Activated T-cell treated with anti-CD3 and anti-CD28 coated beads, Interleukin-2, amount 50 U/mL, for 24 hours (primary cell): ENCODE measurements at regions not wholly inside any gene's neighbourhood (a gene's known extent, or its start where the extent isn't known, plus 50 kb on each side); places are given as distances from the start of the nearest gene placed in this dataset.
A peak's percentile ranks its signal among the peaks of the same experiment; 100 is the strongest.

Experiments used
- DNase-seq: peaks from one replicate; pipeline ENCODE4 v3.0.0-alpha.2; 2020
- H3K27ac Mint-ChIP-seq: 2 replicates; pipeline ENCODE4 v1.8.0; 2020; ENCODE audit warnings: mild to moderate bottlenecking, mixed read lengths
- H3K27me3 Mint-ChIP-seq: 2 replicates; pipeline ENCODE4 v1.8.0; 2020; ENCODE audit warnings: mixed read lengths
- H3K36me3 Mint-ChIP-seq: 2 replicates; pipeline ENCODE4 v1.8.0; 2020; ENCODE audit warnings: low read depth, mixed read lengths
- H3K4me1 Mint-ChIP-seq: 2 replicates; pipeline ENCODE4 v1.8.0; 2020; ENCODE audit warnings: low read depth, mixed read lengths
- H3K4me3 Mint-ChIP-seq: 2 replicates; pipeline ENCODE4 v1.8.0; 2020; ENCODE audit warnings: mild to moderate bottlenecking, moderate library complexity, mixed read lengths
- H3K9me3 Mint-ChIP-seq: 2 replicates; pipeline ENCODE4 v1.8.0; 2020; ENCODE audit warnings: mixed read lengths

DNA sequence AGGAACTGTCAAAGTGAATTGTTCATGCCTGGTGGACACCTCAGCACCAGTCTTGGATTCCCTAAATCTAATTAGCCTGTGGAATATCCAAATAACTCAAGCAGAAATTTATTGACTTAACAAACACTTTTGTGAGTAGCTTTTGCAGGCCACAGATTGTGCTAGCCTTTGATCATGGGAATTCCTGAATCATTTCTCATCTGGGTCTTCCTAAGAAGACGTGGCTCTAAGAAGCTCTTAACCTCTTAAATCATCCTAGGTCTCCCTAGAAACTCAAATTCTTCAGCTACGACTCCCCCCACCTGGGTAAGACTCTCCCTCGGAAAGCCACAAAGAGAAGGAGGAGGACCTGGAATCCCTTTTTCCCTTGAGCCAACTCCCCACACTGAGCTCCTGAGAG is 53.8 kb upstream of the PSEN2 start:
- H3K9me3 Mint-ChIP-seq: no peaks in the 10 kb centered on the region
- no peaks in the 10 kb centered on the region for H3K27me3 Mint-ChIP-seq
- H3K4me3 Mint-ChIP-seq: no peak overlapping the region
- H3K27ac Mint-ChIP-seq: no peak overlapping the region
- H3K4me1 Mint-ChIP-seq: peaks cover 8% of the 10 kb centered on the region
- no peaks in the 10 kb centered on the region for H3K36me3 Mint-ChIP-seq
- DNase-seq: no peak

DNA sequence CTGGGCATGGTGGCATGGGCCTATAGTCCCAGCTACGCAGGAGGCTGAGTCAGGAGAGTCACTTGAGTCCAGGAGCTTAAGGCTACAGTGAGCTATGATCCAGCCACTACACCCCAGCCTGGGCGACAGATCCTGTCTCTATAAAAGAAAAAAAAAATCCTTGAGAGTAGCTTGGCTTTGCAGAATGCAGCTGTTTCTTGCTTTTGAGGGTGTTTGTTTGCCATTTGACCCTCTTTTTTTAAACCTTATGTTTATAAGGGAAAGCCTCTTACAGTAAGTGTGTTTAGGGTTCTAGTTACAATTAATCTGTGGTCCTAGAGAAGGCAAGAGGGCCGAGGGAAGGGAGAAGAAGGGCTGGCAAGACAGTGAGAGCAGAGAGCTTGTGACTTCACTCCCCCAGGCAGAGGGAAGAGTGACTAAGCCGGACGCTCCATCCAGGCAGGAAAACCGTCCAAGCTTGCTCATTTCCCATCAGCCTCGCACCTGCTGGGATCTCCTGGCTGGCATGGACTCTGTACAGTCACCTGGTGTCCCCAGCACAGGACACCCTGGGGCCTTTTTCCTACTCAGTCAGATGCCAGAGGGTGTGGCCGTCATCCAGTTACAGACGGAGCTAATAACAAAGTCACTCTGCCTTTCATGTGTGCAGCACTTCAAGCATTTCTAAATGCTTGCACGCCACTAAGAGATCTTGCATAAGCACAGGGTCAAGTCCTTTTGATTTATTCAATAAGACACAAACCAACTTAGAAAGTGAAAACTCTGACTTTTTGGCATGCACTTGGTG is 55.5 kb upstream of the PSEN2 start:
- Mint-ChIP-seq H3K4me3 (no peak overlapping the region), H3K4me1 (peaks cover 8% of the 10 kb centered on the region), H3K36me3 (no peaks in the 10 kb centered on the region), H3K9me3 (no peaks in the 10 kb centered on the region), H3K27ac (no peak overlapping the region), H3K27me3 (no peaks in the 10 kb centered on the region)
- no peak for DNase-seq

DNA sequence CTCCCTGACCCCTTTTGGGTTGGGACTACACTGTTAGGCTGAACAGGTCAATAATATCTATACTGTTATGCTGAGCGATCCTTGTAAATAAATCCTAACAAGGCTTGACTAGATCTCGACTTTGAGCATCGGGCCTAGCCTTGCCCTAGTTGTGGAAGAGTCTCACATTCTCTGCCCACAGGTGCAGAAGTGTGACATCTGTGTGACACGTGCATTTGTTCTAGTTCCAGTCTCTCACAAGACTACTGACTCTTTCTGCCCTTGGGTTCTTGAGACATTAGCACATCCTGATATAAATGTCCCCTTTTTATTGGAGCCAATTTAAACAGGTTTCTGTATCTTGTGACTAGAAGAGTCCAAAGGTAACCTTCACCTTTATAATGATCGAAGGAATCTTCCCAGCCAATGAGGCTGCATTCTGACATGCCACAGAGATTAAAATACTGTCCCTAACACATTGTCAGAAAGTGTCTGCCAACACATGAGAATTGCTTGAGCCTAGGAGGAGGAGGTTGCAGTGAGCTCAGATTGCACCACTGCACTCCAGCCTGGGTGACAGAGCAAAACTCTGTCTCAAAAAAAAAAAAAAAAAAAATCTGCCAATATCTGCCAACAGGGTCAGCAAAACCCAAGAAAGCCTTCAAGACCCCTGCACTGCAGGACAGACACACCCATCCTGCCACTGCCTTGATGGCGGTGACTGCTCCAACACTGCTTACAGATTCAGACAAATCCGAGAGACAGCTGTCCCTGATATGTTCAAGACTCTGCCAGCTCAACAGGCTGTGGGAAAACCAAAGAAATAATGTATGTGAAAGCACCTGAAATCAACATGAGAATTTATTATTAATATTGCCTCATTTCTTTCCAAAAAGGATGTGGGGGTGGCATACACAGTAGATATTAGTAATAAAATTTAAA is 56.5 kb upstream of the PSEN2 start:
- no peak for DNase-seq
- H3K4me3 Mint-ChIP-seq: no peak overlapping the region
- no peaks in the 10 kb centered on the region for H3K36me3 Mint-ChIP-seq
- H3K9me3 Mint-ChIP-seq: no peaks in the 10 kb centered on the region
- H3K27me3 Mint-ChIP-seq: no peaks in the 10 kb centered on the region
- H3K27ac Mint-ChIP-seq: no peak overlapping the region
- peaks cover 8% of the 10 kb centered on the region for H3K4me1 Mint-ChIP-seq

DNA sequence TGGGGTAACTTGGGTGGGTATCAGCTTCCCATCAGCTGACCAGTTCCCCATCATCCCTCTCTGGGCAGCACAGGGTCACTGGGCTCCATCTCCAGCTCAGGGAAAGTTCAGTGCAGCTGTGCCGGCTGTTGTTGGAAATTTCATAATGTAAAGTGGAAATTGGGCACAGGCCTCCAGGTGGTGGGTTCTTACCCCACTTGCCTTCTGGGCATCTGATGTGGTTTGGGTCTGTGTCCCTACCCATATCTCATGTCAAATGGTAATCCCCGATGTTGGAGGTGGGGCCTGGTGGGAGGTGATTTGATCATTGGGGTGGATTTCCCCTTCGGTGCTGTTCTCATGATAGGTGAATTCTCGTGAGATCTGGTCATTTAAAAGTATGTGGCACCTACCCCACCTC is 59.7 kb upstream of the PSEN2 start:
- no peaks in the 10 kb centered on the region for H3K27me3 Mint-ChIP-seq
- no peak overlapping the region for H3K27ac Mint-ChIP-seq
- no peaks in the 10 kb centered on the region for H3K36me3 Mint-ChIP-seq
- H3K4me1 Mint-ChIP-seq: peaks cover 10% of the 10 kb centered on the region
- H3K9me3 Mint-ChIP-seq: no peaks in the 10 kb centered on the region
- no peak for DNase-seq
- no peak overlapping the region for H3K4me3 Mint-ChIP-seq

DNA sequence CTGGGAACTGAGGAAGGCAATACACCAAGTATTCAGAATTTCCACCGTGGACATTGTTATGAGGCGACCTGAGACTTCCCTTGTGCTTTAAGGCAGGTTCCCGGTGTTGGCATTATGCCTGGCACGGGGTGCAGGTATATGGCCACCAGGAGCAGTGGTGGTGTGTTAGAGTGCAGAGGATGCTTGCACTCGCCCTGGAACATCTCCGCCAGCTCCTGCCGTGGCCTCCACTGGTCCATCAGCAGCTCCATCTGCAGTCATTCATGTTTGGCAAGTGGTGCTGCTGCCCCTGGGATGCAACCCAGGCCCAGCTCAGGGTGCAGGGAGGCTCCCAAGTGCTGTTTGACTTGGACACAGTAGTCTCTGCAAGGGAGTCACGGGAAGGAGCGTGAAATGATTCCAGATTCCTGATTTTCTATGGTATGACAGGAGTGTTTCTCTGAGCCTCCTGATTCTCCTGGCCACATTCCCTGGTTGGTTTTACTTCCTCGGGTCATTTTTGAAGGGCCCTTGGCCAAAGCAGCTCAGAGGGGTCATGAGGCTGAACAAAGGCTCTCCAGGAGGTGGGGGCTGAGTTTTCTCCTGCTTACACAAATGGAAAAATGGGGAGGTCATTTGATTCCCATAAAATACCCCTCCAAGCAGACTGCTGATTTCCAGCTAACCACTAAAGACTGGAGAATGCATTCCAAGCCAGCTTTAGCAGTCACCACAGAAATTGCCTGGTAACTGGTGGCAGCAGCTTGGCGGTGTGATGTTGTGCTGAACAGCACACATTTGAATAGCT is 60.4 kb upstream of the PSEN2 start:
- no peak overlapping the region for H3K4me3 Mint-ChIP-seq
- DNase-seq: no peak
- no peaks in the 10 kb centered on the region for H3K9me3 Mint-ChIP-seq
- H3K4me1 Mint-ChIP-seq: peaks cover 10% of the 10 kb centered on the region
- no peak overlapping the region for H3K27ac Mint-ChIP-seq
- H3K36me3 Mint-ChIP-seq: no peaks in the 10 kb centered on the region
- no peaks in the 10 kb centered on the region for H3K27me3 Mint-ChIP-seq

DNA sequence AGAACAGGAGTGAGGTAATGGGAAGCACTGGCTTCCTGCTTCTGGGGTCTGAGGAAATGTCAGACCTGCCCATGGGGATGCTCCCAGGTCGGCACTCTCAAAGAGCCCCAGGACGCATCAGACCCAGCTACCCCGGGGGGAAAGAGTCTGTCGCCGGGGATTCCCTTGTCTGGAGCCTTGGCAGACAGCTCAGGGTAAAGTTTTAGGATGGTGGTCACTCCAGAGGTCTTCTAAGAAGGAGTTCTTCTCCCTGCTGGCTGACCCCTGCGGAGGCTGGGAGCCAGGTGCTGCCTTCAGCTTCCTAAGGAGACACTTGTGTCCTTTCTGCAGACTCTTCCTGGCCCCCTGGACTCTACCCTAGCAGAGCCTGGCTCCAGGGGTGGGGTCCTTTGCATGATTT is 61.9 kb upstream of the PSEN2 start:
- no peak for DNase-seq
- no peaks in the 10 kb centered on the region for H3K27me3 Mint-ChIP-seq
- H3K9me3 Mint-ChIP-seq: no peaks in the 10 kb centered on the region
- no peaks in the 10 kb centered on the region for H3K36me3 Mint-ChIP-seq
- H3K4me3 Mint-ChIP-seq: no peak overlapping the region
- H3K4me1 Mint-ChIP-seq: peaks cover 7% of the 10 kb centered on the region
- no peak overlapping the region for H3K27ac Mint-ChIP-seq

DNA sequence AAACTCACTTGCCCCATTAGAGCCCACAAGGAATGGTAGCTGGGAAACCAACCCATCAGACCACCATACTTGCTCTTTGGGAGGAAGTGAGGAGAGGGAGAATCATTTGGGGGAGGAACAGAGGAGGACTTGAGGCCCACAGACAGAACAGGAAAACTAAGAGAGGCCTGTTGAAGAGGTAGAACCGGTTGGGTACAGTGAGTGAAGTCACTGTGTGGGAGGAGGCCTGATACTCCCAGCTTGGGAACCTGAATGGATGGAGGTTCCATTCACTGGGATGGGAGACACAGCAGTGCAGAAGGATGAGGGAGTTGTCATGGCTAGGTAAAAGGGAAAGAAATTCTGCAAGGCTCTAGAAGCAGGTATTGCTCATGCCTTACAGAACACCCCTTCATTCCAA is 63.4 kb upstream of the PSEN2 start:
- no peaks in the 10 kb centered on the region for H3K36me3 Mint-ChIP-seq
- H3K27me3 Mint-ChIP-seq: no peaks in the 10 kb centered on the region
- no peak for DNase-seq
- no peak overlapping the region for H3K27ac Mint-ChIP-seq
- no peaks in the 10 kb centered on the region for H3K9me3 Mint-ChIP-seq
- H3K4me1 Mint-ChIP-seq: peaks cover 7% of the 10 kb centered on the region
- H3K4me3 Mint-ChIP-seq: no peak overlapping the region

DNA sequence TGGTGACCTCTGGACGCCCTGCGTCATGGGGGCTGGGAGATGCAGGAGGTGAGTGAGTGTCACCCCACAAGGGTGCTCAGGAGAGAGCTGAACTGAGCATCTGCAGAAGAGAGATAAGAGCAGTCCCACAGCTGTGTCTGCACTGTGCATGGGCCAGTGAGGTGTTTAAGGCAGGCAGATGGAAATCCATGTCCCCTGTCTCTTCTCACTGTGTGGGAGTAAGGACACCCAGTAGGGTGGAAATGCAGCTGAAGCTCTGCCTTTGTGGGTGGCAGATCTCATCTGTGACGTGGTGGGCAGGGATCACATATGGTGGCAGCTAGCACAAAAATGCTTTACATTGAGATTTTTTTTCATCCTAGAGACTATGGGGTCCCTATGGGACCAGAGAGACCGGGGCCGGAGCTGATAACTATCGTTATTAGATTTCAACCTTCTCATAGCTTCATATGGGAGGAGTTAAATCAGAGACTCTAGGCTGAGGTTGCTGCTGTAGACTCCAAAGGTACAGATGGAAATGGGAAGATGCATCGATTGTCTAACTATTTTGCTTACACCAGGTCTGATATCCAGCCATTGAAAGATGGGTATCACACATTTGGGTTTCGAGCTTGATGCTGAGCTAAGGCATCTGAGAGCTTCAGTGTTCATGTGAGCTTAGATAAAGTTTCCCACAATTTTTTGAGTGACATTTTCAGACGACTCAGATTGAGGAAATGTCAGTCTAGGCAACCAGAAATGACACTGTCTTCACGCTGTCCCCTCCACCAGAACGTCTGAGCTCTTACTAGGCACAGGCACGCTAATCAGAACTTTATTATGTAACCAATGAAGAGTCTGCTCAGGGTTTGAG is 65.3 kb upstream of the PSEN2 start:
- Mint-ChIP-seq H3K27me3 (no peaks in the 10 kb centered on the region), H3K4me3 (no peak overlapping the region), H3K9me3 (no peaks in the 10 kb centered on the region), H3K27ac (no peak overlapping the region), H3K4me1 (peaks cover 20% of the 10 kb centered on the region), H3K36me3 (no peaks in the 10 kb centered on the region)
- no peak for DNase-seq

DNA sequence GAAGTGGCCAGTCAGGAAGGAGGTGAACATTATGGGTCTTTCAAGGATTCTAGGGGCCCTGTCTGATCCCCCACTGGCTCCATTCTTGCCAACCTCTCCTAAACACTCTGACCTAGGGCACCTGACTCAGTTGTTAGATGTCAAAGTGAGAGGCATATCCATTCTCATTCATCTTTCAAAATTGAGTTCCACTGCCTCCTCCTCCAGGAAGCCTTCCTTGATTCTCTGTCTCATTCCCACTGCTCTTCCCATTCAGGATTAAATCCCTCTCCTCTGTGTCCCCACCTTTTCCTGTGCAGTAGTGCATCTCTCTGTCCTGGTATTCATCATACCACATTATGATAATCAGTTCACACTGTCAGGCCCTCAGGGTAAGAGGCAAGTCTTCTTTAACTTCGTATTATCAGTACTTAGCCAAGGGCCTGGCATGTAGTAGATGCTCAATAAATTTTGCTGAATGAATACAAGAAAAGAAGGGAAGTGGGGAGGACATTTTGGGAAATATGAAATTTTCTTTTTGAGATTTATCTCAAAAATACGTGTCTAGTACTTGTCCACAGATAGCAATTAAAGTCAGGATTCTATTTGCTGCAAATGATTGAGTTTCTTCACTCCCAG is 61.8 kb upstream of the ITPKB start:
- Mint-ChIP-seq H3K9me3 (no peaks in the 10 kb centered on the region), H3K27me3 (no peaks in the 10 kb centered on the region), H3K4me3 (no peak overlapping the region), H3K27ac (peak overlapping the region; percentile 20), H3K4me1 (peaks cover 41% of the 10 kb centered on the region), H3K36me3 (no peaks in the 10 kb centered on the region)
- no peak for DNase-seq

DNA sequence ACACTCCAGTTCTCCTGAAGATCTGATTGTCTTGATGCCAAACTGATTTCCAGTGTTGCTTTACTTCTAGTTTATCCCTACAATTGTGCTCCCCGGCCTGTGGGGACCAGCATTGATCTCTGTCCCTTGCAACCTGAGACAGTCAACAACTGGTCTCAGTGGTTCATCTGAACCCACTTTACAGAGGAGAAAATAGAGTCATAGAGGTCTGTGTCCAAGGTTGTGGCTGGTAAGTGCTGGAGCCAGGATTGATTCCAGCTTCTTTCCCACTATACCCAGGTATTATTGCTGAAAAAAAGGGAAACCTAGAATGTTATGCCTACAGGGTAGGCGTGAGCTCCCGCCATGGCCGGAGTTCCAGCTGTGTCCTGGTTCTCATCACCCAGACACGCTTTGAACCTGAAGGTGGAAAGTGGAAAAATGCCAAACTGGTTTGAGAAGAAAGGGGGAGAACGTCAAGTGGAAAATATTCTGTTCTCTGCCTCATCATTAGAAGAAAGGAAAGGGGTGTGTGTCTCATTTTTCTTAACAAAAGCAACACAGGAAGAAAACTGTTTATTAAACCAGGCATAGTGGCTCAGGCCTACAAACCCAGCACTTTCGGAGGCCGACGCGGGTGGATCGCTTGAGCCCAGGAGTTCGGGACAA is 60.7 kb upstream of the ITPKB start:
- Mint-ChIP-seq H3K4me1 (peaks cover 35% of the 10 kb centered on the region), H3K9me3 (no peaks in the 10 kb centered on the region), H3K27me3 (no peaks in the 10 kb centered on the region), H3K4me3 (peak overlapping the region; percentile 57), H3K36me3 (no peaks in the 10 kb centered on the region), H3K27ac (peak overlapping the region; percentile 94)
- no peak for DNase-seq

DNA sequence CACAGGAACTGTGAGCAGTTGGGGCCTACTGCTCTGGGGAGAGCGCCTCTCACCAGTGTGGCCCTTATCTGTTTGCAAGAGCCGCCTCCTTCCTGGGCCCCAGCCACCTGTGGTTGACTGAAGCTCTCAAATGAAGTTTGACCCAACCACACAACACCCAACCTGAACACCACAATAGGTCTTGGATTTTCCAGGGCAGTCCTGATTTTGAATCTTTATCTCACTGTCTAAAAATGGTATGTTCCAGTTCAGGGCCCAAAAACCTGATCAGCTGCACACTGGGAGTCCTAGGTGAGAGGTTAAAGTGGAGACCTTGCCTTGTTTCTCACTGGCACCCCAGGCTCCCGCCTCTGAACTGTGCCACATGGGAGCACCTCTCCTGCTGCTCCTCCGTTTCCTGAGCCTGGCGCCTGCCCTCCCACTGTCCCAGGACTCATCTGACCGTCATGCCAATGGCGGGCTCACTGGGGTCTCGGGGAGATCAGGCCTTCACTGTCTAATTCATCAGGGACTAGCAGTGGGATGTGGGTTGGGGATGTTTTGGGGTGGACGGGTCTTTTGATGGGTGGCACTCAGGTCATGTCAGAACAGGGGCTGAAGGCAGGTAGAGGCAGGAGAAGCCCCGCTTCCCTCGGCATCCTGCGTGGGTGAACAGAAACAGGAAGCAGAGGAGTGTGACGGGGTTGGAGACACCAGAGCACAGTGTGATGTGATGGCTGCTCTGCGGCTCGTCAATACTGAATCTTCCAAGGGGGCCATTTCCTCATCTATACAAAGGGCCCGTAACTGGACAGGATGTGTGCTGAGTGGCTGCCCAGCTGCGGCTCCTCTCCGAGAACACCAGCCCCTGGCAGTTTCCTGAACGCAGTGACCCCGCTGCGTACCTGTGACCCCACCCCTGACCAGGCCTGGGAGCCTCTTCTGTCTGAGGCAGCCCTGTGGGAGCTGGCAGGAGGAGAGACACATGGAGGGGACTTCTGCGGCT is 59.6 kb upstream of the ITPKB start:
- no peaks in the 10 kb centered on the region for H3K9me3 Mint-ChIP-seq
- no peaks in the 10 kb centered on the region for H3K36me3 Mint-ChIP-seq
- peak; percentile 73 for DNase-seq
- peaks cover 35% of the 10 kb centered on the region for H3K4me1 Mint-ChIP-seq
- H3K4me3 Mint-ChIP-seq: peak overlapping the region; percentile 57
- peak overlapping the region; percentile 94 for H3K27ac Mint-ChIP-seq
- no peaks in the 10 kb centered on the region for H3K27me3 Mint-ChIP-seq

DNA sequence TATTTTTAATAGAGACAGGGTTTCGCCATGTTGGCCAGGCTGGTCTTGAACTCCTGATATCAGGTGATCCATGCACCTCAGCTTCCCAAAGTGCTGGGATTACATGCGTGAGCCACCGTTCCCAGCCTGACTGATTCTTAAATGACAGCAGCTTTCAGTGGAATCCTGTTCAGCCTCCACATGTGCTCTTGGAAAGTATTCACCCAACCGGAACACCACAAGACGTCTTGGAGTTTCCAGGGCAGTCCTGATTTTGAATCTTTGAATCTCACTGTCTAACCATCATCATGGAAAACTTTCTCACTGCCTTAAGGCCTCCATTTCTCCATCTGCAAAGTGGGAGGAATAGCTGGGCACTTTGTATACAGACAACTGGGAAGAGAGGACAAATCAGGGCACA is 58.1 kb upstream of the ITPKB start:
- no peak for DNase-seq
- H3K4me1 Mint-ChIP-seq: peaks cover 35% of the 10 kb centered on the region
- H3K9me3 Mint-ChIP-seq: no peaks in the 10 kb centered on the region
- no peaks in the 10 kb centered on the region for H3K36me3 Mint-ChIP-seq
- H3K27me3 Mint-ChIP-seq: no peaks in the 10 kb centered on the region
- no peak overlapping the region for H3K4me3 Mint-ChIP-seq
- peak overlapping the region; percentile 2 for H3K27ac Mint-ChIP-seq
